ENCODE measurements at regions not wholly inside any gene's neighbourhood (a gene's known extent, or its start where the extent isn't known, plus 50 kb on each side); places are given as distances from the start of the nearest gene placed in this dataset.

DNA sequence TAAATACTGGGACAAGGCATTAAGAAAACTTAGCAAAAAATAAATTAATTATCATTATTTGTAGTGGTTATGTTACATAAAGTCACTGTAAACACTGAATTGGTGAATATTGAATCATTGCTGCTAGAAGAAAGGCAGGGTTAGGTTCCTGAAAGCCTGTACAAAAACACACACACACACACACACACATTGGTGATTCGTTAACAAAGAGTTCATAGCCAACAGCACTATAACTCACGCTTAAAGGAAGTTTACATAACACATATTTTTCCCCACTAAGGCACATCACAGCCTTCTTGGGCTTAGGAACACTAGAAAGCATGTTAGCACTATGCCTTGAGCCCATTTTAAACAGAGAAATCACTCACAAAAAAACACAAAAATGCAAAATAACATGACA, 690.0 kb upstream of the PIK3C3 start:
- DNase-seq (ENCODE audit: low read depth): no peak

DNA sequence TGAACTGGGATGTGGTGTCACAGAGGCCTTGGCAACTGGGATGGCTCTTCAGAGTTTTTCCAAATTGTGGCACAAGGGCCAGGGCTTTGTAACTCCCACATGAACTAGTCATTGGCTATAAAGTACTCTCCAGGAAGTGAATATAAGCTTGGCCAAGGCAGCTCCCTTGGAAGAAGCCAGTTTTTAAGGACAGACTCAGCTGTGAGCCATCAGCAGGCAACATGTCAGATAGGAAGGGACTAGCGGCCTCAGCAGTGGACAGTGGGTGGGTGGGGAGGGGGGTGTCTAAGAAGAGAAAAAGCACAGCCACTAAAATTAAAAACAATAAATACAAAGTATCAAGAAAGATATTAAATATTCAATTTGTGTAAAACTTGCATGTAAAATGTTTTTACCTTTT, 691.1 kb upstream of the PIK3C3 start:
- DNase-seq (ENCODE audit: low read depth): no peak

DNA sequence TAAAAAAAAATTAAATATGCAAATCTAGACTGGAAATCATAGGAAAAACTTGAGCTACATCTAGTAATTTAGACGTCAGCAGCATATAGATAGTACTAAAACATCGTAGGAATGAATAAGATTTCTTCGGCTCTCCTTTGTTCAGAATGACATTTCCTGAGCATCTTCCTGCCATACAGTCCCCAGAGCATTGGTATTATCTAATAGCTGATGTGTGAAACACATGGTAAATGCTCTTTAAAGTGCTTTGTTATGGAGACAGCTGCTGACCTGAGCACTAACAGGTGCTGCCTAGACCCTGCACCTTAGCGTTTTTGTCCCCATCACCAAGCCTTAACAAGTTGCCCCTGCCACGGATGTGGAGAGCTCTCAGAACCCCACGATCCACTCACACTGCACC, 692.3 kb upstream of the PIK3C3 start:
- DNase-seq (ENCODE audit: low read depth): no peak

DNA sequence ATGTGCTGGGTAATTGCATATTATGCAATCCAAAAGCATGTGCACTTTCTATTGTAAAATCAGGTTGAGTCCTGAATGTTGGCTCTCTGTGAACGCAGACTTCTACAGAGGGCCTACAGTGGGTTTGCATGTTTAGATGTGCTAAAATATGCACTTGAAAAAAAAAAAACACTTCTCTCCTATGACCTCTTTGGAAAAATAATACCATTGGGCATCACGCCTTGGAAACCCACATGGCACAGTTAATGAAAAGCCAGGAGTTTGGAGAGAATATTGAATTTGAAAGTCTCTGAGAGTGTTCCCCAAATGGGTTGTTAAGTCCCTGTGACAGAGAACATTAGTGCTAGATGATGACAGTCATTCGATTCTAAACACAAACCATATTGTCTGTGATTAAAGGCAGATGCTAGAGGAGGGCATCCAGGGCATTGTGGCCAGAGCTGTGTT, 710.4 kb upstream of the PIK3C3 start:
- no peak for DNase-seq (ENCODE audit: low read depth)

DNA sequence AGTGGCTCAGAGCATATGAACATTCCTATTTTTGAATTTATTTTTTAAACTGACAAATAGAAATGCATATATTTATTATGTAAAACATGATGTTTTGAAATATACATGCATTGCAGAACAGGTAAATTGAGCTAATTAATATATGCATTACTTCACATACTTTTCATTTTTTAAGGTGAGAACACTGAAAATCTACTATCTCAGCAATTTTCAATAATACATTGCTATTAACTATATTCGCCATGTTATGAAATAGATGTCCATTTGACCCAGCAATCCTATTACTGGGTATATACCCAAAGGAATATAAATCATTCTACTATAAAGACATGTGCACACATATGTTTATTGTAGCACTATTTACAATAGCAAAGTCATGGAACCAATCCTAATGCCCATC, 717.7 kb upstream of the PIK3C3 start:
- DNase-seq (ENCODE audit: low read depth): no peak

DNA sequence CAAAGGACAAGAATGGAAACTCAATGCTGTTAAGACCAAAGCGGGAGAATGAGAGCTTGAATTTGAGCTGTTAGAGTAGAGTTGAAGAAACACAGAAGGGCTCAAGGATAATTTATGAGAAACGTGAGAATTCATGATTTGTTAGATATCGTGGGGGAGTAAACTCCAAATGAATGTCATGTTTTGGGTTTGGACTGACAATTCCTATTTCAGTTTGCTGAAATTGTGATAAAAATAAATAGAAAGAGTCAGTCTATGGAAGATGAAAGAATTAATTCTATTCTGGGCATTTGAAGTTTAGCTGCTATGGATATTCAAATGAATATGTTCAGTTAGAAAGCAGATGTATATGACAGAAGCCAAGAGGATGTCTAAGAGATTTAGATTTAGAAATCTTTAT, 723.4 kb upstream of the PIK3C3 start:
- DNase-seq (ENCODE audit: low read depth): no peak

DNA sequence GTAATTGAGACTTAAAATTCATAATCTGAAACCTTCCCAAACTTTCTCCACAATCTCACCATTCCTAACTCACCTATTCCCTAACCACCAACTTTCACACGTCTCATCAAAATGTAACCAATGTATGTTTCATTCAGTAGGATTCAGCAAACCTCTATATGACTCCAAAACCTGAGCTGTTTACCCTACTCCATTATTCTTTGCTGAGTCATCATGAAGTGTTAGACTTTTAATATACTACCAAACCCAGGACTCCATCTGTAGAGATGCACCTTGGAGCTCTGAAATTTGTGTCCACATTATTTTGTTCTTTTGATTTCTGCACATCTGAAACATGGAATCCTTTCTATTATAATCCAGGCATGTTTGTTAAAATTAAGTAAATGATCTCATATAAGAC, 727.0 kb upstream of the PIK3C3 start:
- no peak for DNase-seq (ENCODE audit: low read depth)

DNA sequence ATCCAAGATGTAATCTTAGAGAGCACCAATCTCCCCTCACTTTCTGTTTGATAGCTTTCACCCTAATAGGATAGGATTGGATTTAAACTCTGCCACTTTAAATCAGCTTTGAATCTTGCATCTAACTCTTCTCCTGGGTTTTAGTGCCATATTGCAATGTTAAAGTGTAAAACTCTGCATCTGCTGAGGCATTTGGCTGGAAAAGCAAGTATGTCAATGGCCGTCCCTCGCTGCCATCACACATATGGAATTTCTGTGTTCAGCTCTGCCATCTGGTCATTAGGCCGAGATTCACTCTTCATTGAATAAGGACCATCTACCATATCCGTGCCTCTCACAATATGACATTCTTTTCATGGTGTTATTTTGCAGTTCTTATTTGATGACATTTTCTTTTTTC, 728.1 kb upstream of the PIK3C3 start:
- DNase-seq (ENCODE audit: low read depth): no peak

DNA sequence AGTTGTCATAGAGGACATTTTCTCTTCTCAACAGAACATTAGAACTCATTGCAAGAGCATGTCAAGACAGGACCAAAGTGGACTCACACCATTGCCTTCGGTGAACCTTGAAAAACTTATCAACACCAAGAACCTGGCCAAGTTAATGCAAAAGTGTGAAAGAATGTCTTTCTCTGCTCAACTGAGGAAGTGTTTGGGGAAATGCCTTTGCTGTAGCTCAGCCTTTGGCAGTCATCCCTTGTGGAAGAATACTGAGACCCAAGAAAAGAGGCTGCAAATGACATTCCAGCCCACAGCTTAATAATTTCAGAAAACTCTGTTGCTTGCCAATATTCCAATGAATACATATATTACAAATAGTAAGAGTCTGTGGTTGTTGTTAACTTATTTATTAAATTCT, 728.8 kb upstream of the PIK3C3 start:
- DNase-seq (ENCODE audit: low read depth): no peak

DNA sequence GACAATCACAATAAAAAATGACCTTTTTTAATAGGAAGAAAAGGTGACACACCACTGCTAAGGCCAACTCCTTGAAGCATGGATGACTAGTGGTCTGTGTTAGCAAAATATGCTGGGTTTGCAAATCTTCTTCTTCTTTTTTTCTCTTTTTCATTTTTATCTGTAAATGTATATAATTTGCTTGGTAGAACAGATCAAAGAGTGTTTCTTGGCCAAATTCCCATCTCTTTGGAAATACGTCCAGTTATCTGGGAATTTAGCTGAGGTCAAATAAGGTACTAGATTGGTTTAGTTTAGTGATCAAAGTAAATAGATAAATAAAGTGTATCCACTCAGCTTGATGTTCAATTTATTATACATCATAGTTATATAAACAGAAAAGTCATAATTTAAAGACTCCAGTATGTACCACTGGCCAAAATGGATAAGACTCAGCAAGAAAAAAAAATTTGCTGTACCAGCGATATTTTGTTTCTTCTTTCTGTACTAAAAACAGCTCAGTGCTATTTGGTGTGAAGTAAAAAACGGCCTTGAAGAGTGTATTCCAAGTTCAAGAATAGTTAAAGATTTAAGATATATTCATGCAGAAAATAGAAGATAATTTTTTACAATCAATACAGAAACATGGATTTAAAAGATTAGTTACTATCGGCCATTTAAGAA, 738.6 kb upstream of the PIK3C3 start:
- DNase-seq (ENCODE audit: low read depth): no peak

DNA sequence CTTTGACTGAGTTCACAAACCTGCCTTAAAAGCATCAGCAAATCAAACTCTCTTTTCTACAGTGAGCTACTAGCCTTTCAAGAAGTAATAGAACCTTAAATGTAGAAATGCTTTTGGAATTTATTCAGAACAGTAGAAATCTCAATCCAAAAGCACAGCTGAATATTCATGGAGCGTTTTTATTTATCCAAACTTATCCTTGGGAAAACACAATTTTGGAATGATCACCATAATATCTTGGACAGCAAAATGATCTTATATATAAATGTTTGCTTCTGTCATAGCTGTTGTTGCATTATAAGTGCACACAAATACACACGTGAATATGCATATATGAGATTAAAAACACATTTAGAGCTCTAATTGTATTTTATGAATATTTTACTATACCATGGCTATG, 747.3 kb upstream of the PIK3C3 start:
- DNase-seq (ENCODE audit: low read depth): no peak

DNA sequence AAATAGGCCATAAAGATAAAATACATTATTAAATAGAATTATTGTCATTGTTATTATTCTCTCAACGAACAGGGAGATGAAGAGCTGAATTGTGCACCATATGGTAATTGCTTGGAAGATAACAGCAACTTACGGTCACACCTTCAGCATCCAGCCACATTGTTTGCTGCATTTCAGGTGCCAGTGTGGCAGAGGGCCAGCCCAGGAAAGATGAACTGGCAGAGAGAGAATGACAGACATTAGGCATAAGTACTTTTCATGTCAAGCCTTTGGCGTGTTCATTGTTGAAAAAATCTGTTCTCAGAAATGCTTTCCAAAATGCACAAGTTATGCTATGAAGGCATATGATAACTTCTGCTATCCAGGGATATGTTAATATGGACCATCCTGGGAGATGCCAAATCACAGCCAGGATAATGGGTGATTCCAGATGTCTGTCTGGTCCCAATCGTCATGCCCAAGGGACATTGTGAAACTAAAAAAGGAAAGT, 748.6 kb upstream of the PIK3C3 start:
- no peak for DNase-seq (ENCODE audit: low read depth)

DNA sequence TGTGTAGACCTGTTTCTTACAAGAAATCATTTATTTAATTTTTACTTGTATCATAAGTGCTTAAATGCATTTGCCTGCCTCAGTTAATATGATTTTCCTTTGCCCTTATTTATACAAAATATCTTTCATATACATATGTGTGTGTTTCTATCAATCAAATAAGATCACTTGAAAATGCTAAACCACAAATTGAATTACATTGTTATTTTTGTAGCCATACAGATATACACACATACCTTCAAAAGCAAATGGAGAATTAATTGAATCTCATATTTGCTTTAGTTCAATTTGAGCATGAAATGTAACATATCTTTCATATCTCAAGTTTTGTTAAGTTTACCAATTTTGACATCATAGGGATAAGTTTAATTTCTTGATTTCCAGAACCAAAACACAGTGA, 755.8 kb upstream of the PIK3C3 start:
- DNase-seq (ENCODE audit: low read depth): no peak

DNA sequence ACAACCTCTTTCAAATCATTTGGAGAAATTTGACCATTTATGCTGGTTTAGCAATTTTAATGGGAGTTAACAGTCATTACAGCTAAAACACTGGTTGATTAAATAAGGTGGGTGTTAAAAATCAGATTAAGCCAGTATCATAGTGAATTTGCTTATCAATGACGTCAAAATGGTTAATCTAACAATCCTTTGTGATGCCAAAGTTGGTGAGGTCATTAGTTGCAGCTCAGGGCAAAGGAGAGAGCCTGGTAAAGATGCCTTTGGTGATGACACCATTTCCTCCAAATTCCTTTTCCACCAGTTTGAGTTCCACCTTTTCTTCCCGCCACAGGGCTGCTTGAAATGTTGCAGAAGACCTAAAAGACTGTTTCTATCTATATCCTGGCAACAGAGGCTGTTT, 757.1 kb upstream of the PIK3C3 start:
- DNase-seq (ENCODE audit: low read depth): no peak

DNA sequence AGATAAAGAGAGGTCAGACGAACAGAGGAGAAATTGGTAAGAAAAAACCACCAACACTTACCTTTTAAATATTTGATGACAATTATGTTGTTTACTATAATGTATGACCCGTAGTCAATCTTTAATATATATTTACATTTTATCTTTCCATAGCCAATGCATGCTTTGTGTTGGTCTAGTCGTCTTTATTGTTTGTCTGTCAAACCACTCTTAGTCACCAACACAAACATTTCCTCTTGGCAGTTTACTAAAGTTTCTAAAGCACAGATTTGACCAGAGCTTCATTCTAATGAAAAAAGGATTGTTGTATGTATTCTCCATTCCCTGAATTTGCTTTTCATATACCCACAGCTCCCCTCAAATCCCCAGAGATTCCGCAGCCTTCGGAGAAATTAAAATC, 784.7 kb upstream of the PIK3C3 start:
- DNase-seq (ENCODE audit: low read depth): no peak

DNA sequence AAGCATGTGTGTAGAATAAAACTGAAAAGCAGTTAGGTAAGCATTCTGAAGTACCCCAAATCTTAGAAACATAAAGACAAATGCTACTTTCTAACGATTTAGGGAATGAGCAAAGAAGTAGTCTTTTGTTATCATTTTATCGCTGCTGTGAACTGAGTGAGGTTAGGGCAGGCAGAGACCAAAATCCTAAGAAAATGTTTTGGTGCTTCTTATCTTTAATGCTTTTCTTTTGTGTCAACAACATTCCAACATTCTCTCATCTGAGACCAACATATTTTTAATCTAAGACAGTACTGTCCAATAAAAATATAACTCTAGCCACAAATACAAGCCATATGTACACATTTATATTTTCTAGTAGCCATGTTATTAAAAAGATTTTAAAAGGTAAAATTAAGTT, 789.4 kb upstream of the PIK3C3 start:
- DNase-seq (ENCODE audit: low read depth): no peak

DNA sequence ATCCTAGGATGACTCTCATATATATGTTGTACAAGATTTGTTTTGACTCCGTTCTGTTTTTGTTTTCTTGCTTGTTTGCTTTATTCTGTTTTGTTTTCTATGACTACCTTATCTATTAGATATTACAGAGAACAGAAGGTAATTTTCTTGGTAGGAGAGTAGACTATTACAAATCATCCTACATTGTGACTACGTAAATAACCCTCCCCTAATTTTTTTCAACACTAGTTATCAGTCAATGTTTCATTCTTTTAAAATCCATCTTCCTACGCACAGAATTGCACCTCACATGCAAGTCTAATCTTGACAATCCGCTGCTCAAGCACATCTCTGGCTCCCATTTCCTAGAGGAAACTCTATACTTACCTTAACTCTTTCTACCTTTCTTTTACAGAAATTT, 792.3 kb upstream of the PIK3C3 start:
- DNase-seq (ENCODE audit: low read depth): no peak

DNA sequence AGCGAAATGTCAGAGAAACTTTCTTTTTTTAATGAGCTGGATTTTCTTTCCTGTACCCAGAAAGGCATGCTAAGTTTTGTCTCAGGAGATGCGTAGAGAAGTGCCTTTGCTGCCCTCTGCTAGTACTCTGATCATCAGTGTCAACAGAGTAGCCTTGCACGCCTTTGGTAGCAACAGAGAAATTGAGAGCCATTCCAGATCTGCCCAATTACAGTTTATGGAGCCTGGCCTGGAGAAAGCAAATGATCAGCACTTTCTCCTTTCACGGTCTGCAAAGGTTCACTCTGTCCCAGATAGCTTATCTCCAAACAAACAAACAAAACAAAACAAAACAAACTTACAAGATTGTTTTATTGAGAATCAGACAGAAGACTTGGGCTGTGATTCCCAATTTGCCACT, 792.8 kb upstream of the PIK3C3 start:
- no peak for DNase-seq (ENCODE audit: low read depth)

DNA sequence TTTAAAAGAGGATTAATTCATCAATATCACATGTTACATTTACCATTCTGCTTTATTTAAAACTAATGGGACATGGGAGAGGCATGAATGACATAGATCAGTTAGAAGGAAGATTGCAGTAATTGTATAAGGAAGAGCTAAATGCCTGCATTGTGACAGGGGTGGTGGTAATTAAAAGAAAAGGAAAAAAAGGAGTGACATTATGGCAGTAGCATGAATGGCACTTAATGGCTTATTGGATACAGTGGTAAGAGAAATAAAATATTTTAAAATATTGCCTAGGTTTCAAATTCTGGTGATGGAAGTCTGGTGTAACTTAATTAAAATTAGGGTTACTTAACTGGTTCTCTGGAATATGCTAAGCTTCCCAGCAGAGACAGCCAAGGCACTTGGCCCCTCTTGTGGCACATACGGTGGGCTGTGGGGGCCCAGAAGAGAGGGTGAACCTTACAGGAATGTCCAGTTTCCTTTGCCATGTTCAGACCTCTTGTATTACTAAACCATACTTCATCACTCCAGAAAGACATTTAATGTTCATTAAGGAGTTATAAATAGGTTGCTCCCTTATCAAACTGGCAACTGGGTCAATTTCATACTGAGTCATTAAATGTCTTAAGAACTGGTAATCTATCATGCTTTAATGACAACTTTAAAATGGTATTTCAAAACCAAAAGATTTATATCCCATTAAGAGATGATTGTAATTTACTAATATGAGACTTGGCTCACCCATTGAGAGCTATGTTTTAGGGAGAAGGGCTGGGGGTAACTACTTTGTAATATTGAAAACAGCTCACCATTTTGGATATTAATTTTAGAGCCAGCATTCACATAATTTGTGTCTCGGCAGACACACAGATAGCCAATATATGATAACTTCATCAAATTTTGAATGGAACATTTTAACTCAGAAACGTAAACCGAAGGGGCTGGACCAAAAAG, 798.9 kb upstream of the PIK3C3 start:
- no peak for DNase-seq (ENCODE audit: low read depth)

DNA sequence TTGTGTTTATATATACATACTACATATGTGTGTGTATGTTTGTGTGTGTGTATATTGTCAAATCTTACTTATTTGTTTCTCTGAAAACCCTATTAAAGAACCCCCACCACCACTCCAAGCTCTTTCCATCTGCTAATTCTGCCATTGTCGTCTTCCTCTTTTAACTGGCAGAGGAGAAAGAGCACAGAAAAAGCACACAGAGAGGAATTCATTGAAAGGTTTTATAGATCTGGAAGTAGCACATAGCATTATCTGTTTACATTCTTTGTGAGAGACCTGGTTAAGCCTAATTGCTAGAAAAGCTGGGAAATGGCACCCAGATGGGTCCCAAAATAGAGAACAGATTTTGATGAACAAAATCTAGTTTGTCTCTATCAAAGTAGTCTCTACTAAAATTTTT, 800.0 kb upstream of the PIK3C3 start:
- DNase-seq (ENCODE audit: low read depth): no peak

DNA sequence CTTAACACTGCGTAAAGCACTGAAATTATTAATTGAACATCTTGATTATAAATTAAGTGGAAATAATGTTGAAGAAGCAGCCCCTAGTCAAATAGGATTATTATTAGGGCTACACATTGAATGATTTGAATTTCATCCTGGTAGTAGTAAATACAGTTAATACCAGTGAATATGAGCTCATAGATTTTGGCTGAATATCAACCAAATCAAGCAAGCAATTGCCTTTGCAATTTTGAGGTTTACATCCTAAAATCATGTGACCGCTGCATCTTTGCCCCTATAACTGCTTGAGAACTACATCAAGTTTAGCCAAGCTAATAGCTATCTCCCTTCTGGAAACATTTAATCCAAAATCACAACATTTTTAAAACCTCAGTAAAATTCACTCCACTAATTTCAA, 801.2 kb upstream of the PIK3C3 start:
- no peak for DNase-seq (ENCODE audit: low read depth)

DNA sequence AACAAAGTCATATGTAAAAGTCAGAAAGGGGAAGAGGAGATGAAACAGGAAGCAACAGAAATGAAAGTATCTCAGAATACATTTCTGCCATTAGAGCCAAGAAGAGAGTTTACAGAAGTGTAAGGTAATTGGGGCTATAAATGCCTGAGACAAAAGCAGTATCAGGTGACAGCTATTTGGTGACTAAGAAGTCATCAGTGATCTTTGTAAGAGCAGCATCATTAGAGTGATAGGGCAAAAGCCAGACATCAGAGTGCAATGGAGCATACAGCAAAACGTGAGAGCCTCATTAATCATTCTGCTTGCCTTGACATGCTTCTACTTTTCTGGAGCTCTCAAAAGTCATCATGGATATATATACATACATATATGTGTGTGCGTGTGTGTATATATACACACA, 804.7 kb upstream of the PIK3C3 start:
- DNase-seq (ENCODE audit: low read depth): no peak

DNA sequence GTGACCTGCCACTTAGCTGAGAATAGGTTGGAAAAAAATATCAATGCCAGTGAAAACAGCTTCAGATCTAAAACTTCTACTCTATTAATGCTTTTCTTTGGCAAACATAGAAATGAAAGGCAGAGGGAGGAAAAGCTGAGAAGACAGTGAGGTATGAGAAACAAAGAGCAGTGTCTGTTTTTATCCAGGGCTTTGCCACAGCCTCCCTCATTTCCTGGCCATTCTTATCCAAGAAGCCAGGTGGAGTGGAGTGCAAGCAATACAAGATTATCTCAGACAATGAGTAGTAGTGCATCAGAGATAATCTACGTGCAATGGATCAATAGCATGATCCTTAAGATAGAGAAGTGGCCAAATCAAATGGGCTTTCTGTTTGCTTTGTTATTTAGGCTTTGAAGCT, 808.7 kb upstream of the PIK3C3 start:
- no peak for DNase-seq (ENCODE audit: low read depth)

Data from LHCN-M2 (cell line).